NCI-H1417 treated with DMSO at 0.1 percent for 48 hours (cell line): ENCODE measurements at regions not wholly inside any gene's neighbourhood (a gene's known extent, or its start where the extent isn't known, plus 50 kb on each side); places are given as distances from the start of the nearest gene placed in this dataset.
"Not testable (repeated sequence)": the region's sequence is repeated elsewhere in the genome, so short reads cannot be mapped to it uniquely, and the experiment has no call there.

ENCODE experiments used
- DNase-seq: peaks from one replicate; lab custom pipeline; 2025; lab: John Stamatoyannopoulos, UW

- no peak for DNase-seq
Observed at GRCh38 chr6:40692337-40692736, 105.2 kb upstream of the LRFN2 start.

- no peak for DNase-seq
Observed at GRCh38 chr6:40689185-40689584, 102.0 kb upstream of the LRFN2 start.

- DNase-seq: no peak
Observed at GRCh38 chr6:40688214-40688761, 101.1 kb upstream of the LRFN2 start.

GRCh38 chr6:40685862-40686261 lies 98.7 kb upstream of the LRFN2 start:
- no peak for DNase-seq

- no peak for DNase-seq
Observed at GRCh38 chr6:40681622-40682021, 94.5 kb upstream of the LRFN2 start.

- DNase-seq: no peak
Observed at GRCh38 chr6:40678941-40679340, 91.8 kb upstream of the LRFN2 start.

- DNase-seq: no peak
Observed at GRCh38 chr6:40674170-40674569, 87.0 kb upstream of the LRFN2 start.

GRCh38 chr6:40672087-40672486 lies 84.9 kb upstream of the LRFN2 start:
- DNase-seq: no peak

GRCh38 chr6:40671694-40672050 lies 84.5 kb upstream of the LRFN2 start:
- DNase-seq: no peak

- DNase-seq: no peak
Observed at GRCh38 chr6:40671001-40671693, 84.0 kb upstream of the LRFN2 start.

- no peak for DNase-seq
Observed at GRCh38 chr6:40669343-40669742, 82.2 kb upstream of the LRFN2 start.

GRCh38 chr6:40668203-40668602 lies 81.0 kb upstream of the LRFN2 start:
- no peak for DNase-seq

- no peak for DNase-seq
Observed at GRCh38 chr6:40666530-40666929, 79.4 kb upstream of the LRFN2 start.

- DNase-seq: no peak
Observed at GRCh38 chr6:40661726-40662125, 74.6 kb upstream of the LRFN2 start.

- DNase-seq: not testable (repeated sequence)
Observed at GRCh38 chr6:40656772-40657171, 69.6 kb upstream of the LRFN2 start.

- no peak for DNase-seq
Observed at GRCh38 chr6:40654828-40655227, 67.7 kb upstream of the LRFN2 start.

GRCh38 chr6:40645043-40645442 lies 57.9 kb upstream of the LRFN2 start:
- no peak for DNase-seq

GRCh38 chr6:40642837-40643236 lies 55.7 kb upstream of the LRFN2 start:
- no peak for DNase-seq

GRCh38 chr6:40642190-40642589 lies 55.0 kb upstream of the LRFN2 start:
- DNase-seq: no peak

GRCh38 chr6:40640599-40641227 lies 53.5 kb upstream of the LRFN2 start:
- DNase-seq: no peak
